ENCODE measurements at regions not wholly inside any gene's neighbourhood (a gene's known extent, or its start where the extent isn't known, plus 50 kb on each side); places are given as distances from the start of the nearest gene placed in this dataset.

DNA sequence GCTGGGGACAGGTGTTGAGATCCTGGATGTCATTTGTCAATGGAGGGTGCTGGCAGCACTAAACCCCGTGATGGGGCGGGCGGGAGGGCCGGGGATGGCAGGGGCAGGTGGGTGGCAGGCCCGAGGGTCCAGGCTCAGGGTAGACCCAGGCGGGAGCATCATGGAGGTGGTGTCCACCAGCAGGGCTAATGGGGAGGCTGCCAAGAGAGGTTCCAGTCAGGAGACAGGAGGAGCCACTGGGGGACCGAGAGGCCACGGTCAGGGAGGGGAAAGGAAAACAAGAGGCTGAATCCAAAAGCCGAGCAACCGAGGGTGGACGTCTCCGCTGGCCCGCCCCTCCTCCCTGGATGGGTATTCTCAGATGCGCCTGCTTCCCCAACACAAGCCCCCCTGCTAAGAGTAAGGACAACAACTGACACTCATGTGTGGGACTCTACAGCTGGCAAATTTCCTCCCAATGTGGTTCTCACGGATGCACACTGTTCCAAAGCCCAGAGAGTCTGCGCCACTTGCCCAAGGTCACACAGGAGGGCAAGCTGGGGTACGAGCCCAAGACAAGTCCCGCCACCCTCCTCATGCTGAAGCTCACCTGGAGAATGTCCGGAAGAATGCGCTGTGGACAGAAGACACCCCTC is 132.0 kb downstream of the CPZ start:
- Histone ChIP-seq H2BK120ac (replicated peaks; ENCODE audit: low read depth, low read length) (no peak overlapping the region), H4K8ac (ENCODE audit: extremely low read depth, insufficient read depth, low read length) (no peak overlapping the region; the same call in 1 of the 2 replicates), H3K23ac (ENCODE audit: insufficient read length) (no peak overlapping the region), H3K4me1 (replicated peaks in 1 of 4; ENCODE audit: control insufficient read depth in 3 of 4, insufficient read depth in 4 of 4, low read length in 3 of 4) (peaks cover 0 to 3% (median 0%) of the 10 kb centered on the region in 4 experiments; a peak in 4 of 7 replicates), H3K36me3 (ENCODE audit: control insufficient read depth in 2 of 4, insufficient read depth in 4 of 4, low read length in 3 of 4) (no peaks in the 10 kb centered on the region), H3K56ac (replicated peaks; ENCODE audit: insufficient read length, low read depth, low read length) (no peak overlapping the region), H4K5ac (ENCODE audit: insufficient read length, low read depth, low read length) (no peak overlapping the region), H2BK5ac (ENCODE audit: low read depth, low read length) (no peak overlapping the region), H3K79me1 (ENCODE audit: low read depth, low read length) (no peaks in the 10 kb centered on the region), H3K4me2 (ENCODE audit: insufficient read depth in 1 of 2, low read depth in 2 of 2, low read length in 2 of 2) (no peak overlapping the region), H3K23me2 (ENCODE audit: low read depth, low read length) (no peaks in the 10 kb centered on the region), H3K27me3 (replicated peaks in 1 of 4; ENCODE audit: control insufficient read depth in 3 of 4, extremely low read depth in 1 of 4, insufficient read depth in 3 of 4, low read length in 3 of 4) (no peaks in the 10 kb centered on the region), H3K9ac (replicated peaks in 1 of 4; ENCODE audit: extremely low read depth in 1 of 4, low read depth in 3 of 4, low read length in 3 of 4) (no peak overlapping the region), H4K91ac (replicated peaks; ENCODE audit: insufficient read length, low read length) (no peak overlapping the region), H3K79me2 (ENCODE audit: control insufficient read depth in 1 of 2, insufficient read depth in 2 of 2, low read length in 2 of 2) (no peaks in the 10 kb centered on the region), H2BK15ac (ENCODE audit: low read length) (no peak overlapping the region), H3K9me3 (ENCODE audit: insufficient read depth in 2 of 2, low read depth in 1 of 2, low read length in 1 of 2) (no peaks in the 10 kb centered on the region), H4K20me1 (replicated peaks in 1 of 2; ENCODE audit: control insufficient read depth in 1 of 2, insufficient read depth in 2 of 2, low read length in 2 of 2) (no peaks in the 10 kb centered on the region), H3K4me3 (ENCODE audit: extremely low read depth in 1 of 4, insufficient read depth in 2 of 4, low read depth in 3 of 4, low read length in 4 of 4) (no peak overlapping the region), H2BK12ac (ENCODE audit: low read depth, low read length) (no peak overlapping the region), H2AK5ac (ENCODE audit: low read depth, low read length) (no peak overlapping the region), H2BK20ac (ENCODE audit: low read length) (no peak overlapping the region), H3K18ac (ENCODE audit: extremely low read depth, low read length) (no peak overlapping the region), H2AFZ (ENCODE audit: low read length) (no peak overlapping the region), H3K27ac (ENCODE audit: low read depth, low read length) (no peak overlapping the region), H3K14ac (ENCODE audit: insufficient read length) (no peak overlapping the region), H3K4ac (replicated peaks; ENCODE audit: insufficient read length, low read depth, low read length) (no peak overlapping the region)
- CTCF ChIA-PET (ENCODE audit: partially characterized antibody), result interaction anchor here (1.2 kb wide), 1 partner anchor 36 kb away, joined by 3 read pairs; no protein-coding TSS in a partner anchor
- POLR2A ChIA-PET (ENCODE audit: partially characterized antibody), result no interaction called here
- FAIRE-seq (no peak), DNase-seq (ENCODE audit: low read depth in 1 of 2, low spot score in 2 of 2) (peak in 1 of 2 experiments; percentile 43)
- 86% methylated on average over 9 of the region's 20 CpGs; no CpG with 5 or more reads in 1 of the 2 experiments for WGBS, 2 experiments (ENCODE audit: extremely low coverage in 1 of 2, insufficient coverage in 1 of 2, insufficient read length in 1 of 2, insufficient replicate concordance in 2 of 2, low coverage in 1 of 2, low lambda C conversion rate in 2 of 2, missing lambda C conversion rate in 1 of 2)
- no peak for TF ChIP-seq BACH1 (IDR thresholded peaks at IDR 0.05; ENCODE audit: low read length)

Measured in H1 (cell line).